A673 (cell line): ENCODE measurements at regions not wholly inside any gene's neighbourhood (a gene's known extent, or its start where the extent isn't known, plus 50 kb on each side); places are given as distances from the start of the nearest gene placed in this dataset.

Experiments used
- BruUV-seq: library from RNA; stranded (reverse); fragments of 400-500 nt; replicated peaks from 2 replicates; lab custom pipeline; 2021; lab: Mats Ljungman, UMichigan
- CTCF ChIA-PET: fragments of 300-600 bp; sonication (Branson Sonifier 250); formaldehyde crosslinking; loops from one replicate; lab custom pipeline; 2022; ENCODE audit warnings: antibody characterized with exemption; lab: Charles Lee
- POLR2A ChIA-PET: fragments of 300-600 bp; sonication (Branson Sonifier 250); formaldehyde crosslinking; loops from one replicate; lab custom pipeline; 2022; ENCODE audit warnings: antibody characterized with exemption; ENCODE audit not compliant: low non-redundant PET; lab: Charles Lee
- DNase-seq: peaks from one replicate; pipeline ENCODE4 v3.0.0-alpha.2; 2015; ENCODE audit warnings: low spot score
- H3K27ac ChIP-seq: fragments of 200-600 bp; sonication (generic); 2 replicates; pipeline ENCODE4 v1.5.1; 2016; ENCODE audit warnings: mixed run types, low read depth, mild to moderate bottlenecking, mixed read lengths, antibody characterized with exemption, low read length; ENCODE audit not compliant: poor library complexity, severe bottlenecking
- H3K27me3 ChIP-seq: fragments of 200-600 bp; sonication (generic); replicated peaks from 2 replicates; pipeline ENCODE4 v1.6.1; 2017; ENCODE audit warnings: mixed run types, low read depth, mild to moderate bottlenecking, mixed read lengths, antibody characterized with exemption, low read length; ENCODE audit not compliant: insufficient read depth, poor library complexity
- H3K36me3 ChIP-seq: fragments of 200-600 bp; sonication (generic); 2 replicates; pipeline ENCODE4 v1.6.1; 2016; ENCODE audit warnings: mixed run types, mild to moderate bottlenecking, mixed read lengths, antibody characterized with exemption, low read length; ENCODE audit not compliant: insufficient read depth, poor library complexity, severe bottlenecking
- H3K4me1 ChIP-seq: fragments of 200-600 bp; sonication (generic); 2 replicates; pipeline ENCODE4 v1.6.1; 2017; ENCODE audit warnings: mixed run types, mild to moderate bottlenecking, mixed read lengths, antibody characterized with exemption, low read length; ENCODE audit not compliant: insufficient read depth, poor library complexity, severe bottlenecking
- H3K4me3 ChIP-seq: fragments of 200-600 bp; sonication (generic); 2 replicates; pipeline ENCODE4 v1.5.1; 2016; ENCODE audit warnings: low read depth, mixed run types, mild to moderate bottlenecking, mixed read lengths, low read length; ENCODE audit not compliant: poor library complexity, severe bottlenecking
- H3K9me3 ChIP-seq: fragments of 200-600 bp; sonication (generic); 2 replicates; pipeline ENCODE4 v1.6.1; 2016; ENCODE audit warnings: mixed run types, low read depth, mild to moderate bottlenecking, mixed read lengths, antibody characterized with exemption, low read length; ENCODE audit not compliant: poor library complexity, severe bottlenecking
- EZH2 ChIP-seq: fragments of 200-600 bp; sonication (generic); IDR thresholded peaks from 2 replicates; pipeline ENCODE4 v1.6.1; 2017; ENCODE audit warnings: borderline replicate concordance, low read depth, mild to moderate bottlenecking, mixed read lengths, antibody characterized with exemption, low read length; ENCODE audit not compliant: poor library complexity, severe bottlenecking
- intact Hi-C: fragments of 100-400 bp; cut with micrococcal nuclease; formaldehyde crosslinking; loops from one replicate; pipeline ENCODE4 v1.10.0; 2022; ENCODE audit not compliant: unreplicated experiment
- TF ChIP-seq, protein P1 (sequence below): fragments of 300-800, 200-600 bp; sonication (generic); conservative IDR thresholded peaks from 2 replicates; pipeline ENCODE4 v1.5.1; 2017; ENCODE audit warnings: low read depth, mild to moderate bottlenecking, antibody characterized with exemption, low read length, moderate library complexity, mixed read lengths

DNA sequence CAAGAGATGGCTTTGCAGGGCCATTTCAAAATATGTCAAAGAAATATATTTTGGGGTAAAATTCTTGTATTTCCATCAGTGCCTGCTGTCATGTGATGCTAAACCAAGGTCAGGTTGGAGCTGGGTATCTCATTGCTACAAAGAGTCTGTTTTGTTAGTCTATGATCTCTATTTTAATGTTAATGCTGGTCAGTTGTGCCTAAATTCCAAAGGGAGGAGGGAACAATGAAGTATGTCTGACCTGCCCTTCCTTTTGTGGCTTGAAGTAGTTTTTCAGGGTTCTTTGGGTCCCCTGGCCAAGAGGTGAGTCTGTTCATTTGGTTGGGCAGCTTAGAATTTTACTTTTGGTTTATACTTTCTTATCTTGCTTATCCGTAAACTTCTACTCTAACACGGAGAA, 61.6 kb upstream of the DYNAP start:
- BruUV-seq: no TSS peak
- intact Hi-C loops: no loop called here

DNA sequence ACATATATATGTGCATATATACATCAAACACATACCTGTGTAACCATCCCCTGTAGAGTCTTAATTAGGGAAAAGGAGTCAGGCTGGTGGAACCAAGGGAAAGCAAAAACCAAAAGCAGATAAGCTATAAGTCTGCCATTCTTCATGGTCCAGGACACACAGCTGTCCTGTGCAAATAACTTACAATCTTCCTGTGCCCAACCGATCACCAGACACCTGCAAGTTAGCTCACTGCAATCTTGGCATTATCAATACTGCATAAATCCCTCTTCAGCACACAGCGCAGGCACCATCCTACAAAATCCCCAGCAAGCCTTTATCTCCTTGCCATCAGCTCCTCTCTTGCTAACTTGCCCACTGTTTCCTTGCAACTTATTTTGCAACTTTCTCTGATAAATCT, 60.8 kb upstream of the DYNAP start:
- Histone ChIP-seq H3K4me3 (no peak overlapping the region), H3K27ac (no peak overlapping the region), H3K36me3 (no peaks in the 10 kb centered on the region), H3K4me1 (no peaks in the 10 kb centered on the region), H3K27me3 (peaks cover 22% of the 10 kb centered on the region), H3K9me3 (no peaks in the 10 kb centered on the region)
- DNase-seq: no peak
- POLR2A ChIA-PET: no interaction called here
- CTCF ChIA-PET: no interaction called here
- intact Hi-C loops: no loop called here
- no TSS peak for BruUV-seq
- no peak for TF ChIP-seq EZH2
- TF ChIP-seq, protein P1, sequence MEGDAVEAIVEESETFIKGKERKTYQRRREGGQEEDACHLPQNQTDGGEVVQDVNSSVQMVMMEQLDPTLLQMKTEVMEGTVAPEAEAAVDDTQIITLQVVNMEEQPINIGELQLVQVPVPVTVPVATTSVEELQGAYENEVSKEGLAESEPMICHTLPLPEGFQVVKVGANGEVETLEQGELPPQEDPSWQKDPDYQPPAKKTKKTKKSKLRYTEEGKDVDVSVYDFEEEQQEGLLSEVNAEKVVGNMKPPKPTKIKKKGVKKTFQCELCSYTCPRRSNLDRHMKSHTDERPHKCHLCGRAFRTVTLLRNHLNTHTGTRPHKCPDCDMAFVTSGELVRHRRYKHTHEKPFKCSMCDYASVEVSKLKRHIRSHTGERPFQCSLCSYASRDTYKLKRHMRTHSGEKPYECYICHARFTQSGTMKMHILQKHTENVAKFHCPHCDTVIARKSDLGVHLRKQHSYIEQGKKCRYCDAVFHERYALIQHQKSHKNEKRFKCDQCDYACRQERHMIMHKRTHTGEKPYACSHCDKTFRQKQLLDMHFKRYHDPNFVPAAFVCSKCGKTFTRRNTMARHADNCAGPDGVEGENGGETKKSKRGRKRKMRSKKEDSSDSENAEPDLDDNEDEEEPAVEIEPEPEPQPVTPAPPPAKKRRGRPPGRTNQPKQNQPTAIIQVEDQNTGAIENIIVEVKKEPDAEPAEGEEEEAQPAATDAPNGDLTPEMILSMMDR: no peak

More for the DNA sequence above, 61.6 kb upstream of the DYNAP start:
- Histone ChIP-seq H3K27me3 (peaks cover 25% of the 10 kb centered on the region), H3K9me3 (no peaks in the 10 kb centered on the region), H3K4me3 (no peak overlapping the region), H3K27ac (no peak overlapping the region), H3K4me1 (no peaks in the 10 kb centered on the region), H3K36me3 (no peaks in the 10 kb centered on the region)
- CTCF ChIA-PET: no interaction called here
- no peak for TF ChIP-seq EZH2
- TF ChIP-seq, protein P1: no peak
- no peak for DNase-seq
- POLR2A ChIA-PET: interaction anchor here (0.6 kb wide), 1 partner anchor 11 kb away, joined by 7 read pairs; no protein-coding TSS in a partner anchor

- Histone ChIP-seq H3K4me1 (no peaks in the 10 kb centered on the region), H3K4me3 (no peak overlapping the region), H3K27me3 (peaks cover 21% of the 10 kb centered on the region), H3K9me3 (no peaks in the 10 kb centered on the region), H3K36me3 (no peaks in the 10 kb centered on the region), H3K27ac (no peak overlapping the region)
- no peak for DNase-seq
- BruUV-seq: no TSS peak
- POLR2A ChIA-PET: no interaction called here
- TF ChIP-seq, protein P1: no peak
- TF ChIP-seq EZH2: no peak
- CTCF ChIA-PET: no interaction called here
- intact Hi-C loops: no loop called here
Observed at GRCh38 chr18:54531402-54532065, 59.5 kb upstream of the DYNAP start.
